WERI-Rb-1 (cell line): ENCODE measurements at regions not wholly inside any gene's neighbourhood (a gene's known extent, or its start where the extent isn't known, plus 50 kb on each side); places are given as distances from the start of the nearest gene placed in this dataset.
"Not testable (repeated sequence)": the region's sequence is repeated elsewhere in the genome, so short reads cannot be mapped to it uniquely, and the experiment has no call there.

ENCODE experiments used
- DNase-seq: peaks from one replicate; pipeline ENCODE4 v3.0.0-alpha.2; 2020
- H3K27ac ChIP-seq: fragments of 250-450 bp; sonication (Bioruptor Pico); 2 replicates; pipeline ENCODE4 v1.5.1; 2020; ENCODE audit warnings: mild to moderate bottlenecking, moderate library complexity
- H3K27me3 ChIP-seq: fragments of 250-450 bp; sonication (Bioruptor Pico); 2 replicates; pipeline ENCODE4 v1.5.1; 2021; ENCODE audit warnings: mild to moderate bottlenecking, low read depth, moderate library complexity; ENCODE audit not compliant: insufficient read depth, severe bottlenecking
- H3K36me3 ChIP-seq: fragments of 250-450 bp; sonication (Bioruptor Pico); 2 replicates; pipeline ENCODE4 v1.5.1; 2020; ENCODE audit warnings: mild to moderate bottlenecking, moderate library complexity
- H3K4me3 ChIP-seq: 2 replicates; pipeline ENCODE4 v1.5.1; 2011; ENCODE audit warnings: low read depth, mild to moderate bottlenecking, control low read depth, low read length
- H3K9me3 ChIP-seq: fragments of 250-450 bp; sonication (Bioruptor Pico); 2 replicates; pipeline ENCODE4 v1.5.1; 2021; ENCODE audit warnings: mild to moderate bottlenecking, moderate library complexity; ENCODE audit not compliant: severe bottlenecking
- CTCF ChIP-seq: IDR thresholded peaks from 2 replicates; pipeline ENCODE4 v1.5.1; 2011; ENCODE audit warnings: low read depth, mild to moderate bottlenecking, control low read depth, inconsistent platforms, low read length

GRCh38 chr12:31162896-31163560, 89.4 kb downstream of the DDX11 start:
- H3K9me3 ChIP-seq, H3K36me3 ChIP-seq, H3K4me3 ChIP-seq, H3K27ac ChIP-seq, DNase-seq, H3K27me3 ChIP-seq: not testable (repeated sequence)

GRCh38 chr12:31174293-31174692, 100.6 kb downstream of the DDX11 start:
- not testable (repeated sequence) for DNase-seq, H3K36me3 ChIP-seq, H3K27me3 ChIP-seq, H3K27ac ChIP-seq, H3K9me3 ChIP-seq, H3K4me3 ChIP-seq

- not testable (repeated sequence) for DNase-seq, H3K4me3 ChIP-seq, H3K36me3 ChIP-seq, H3K27me3 ChIP-seq, H3K27ac ChIP-seq, H3K9me3 ChIP-seq
- 0 out of 2 replicates have a peak, but pooled peaks have one; percentile 1 for TF ChIP-seq CTCF
These were observed 103.9 kb downstream of the DDX11 start for GRCh38 chr12:31177514-31177913.

GRCh38 chr12:31178875-31179274, 105.2 kb downstream of the DDX11 start:
- not testable (repeated sequence) for DNase-seq, H3K9me3 ChIP-seq, H3K27ac ChIP-seq, H3K36me3 ChIP-seq, H3K4me3 ChIP-seq, H3K27me3 ChIP-seq

GRCh38 chr12:31179627-31180237, 106.1 kb downstream of the DDX11 start:
- H3K9me3 ChIP-seq, H3K27ac ChIP-seq, H3K27me3 ChIP-seq, DNase-seq, H3K4me3 ChIP-seq, H3K36me3 ChIP-seq: not testable (repeated sequence)

- DNase-seq, H3K27ac ChIP-seq, H3K9me3 ChIP-seq, H3K36me3 ChIP-seq, H3K4me3 ChIP-seq, H3K27me3 ChIP-seq: not testable (repeated sequence)
These were observed 108.9 kb downstream of the DDX11 start for GRCh38 chr12:31182571-31182970.

- not testable (repeated sequence) for H3K27ac ChIP-seq, H3K4me3 ChIP-seq, DNase-seq, H3K9me3 ChIP-seq, H3K36me3 ChIP-seq, H3K27me3 ChIP-seq
These were observed 109.4 kb downstream of the DDX11 start for GRCh38 chr12:31183107-31183506.

GRCh38 chr12:31183899-31184298, 110.2 kb downstream of the DDX11 start:
- DNase-seq, H3K27me3 ChIP-seq, H3K4me3 ChIP-seq, H3K36me3 ChIP-seq, H3K9me3 ChIP-seq, H3K27ac ChIP-seq: not testable (repeated sequence)

- not testable (repeated sequence) for H3K9me3 ChIP-seq, H3K36me3 ChIP-seq, DNase-seq, H3K27me3 ChIP-seq, H3K27ac ChIP-seq, H3K4me3 ChIP-seq
These were observed 111.0 kb downstream of the DDX11 start for GRCh38 chr12:31184667-31185066.

GRCh38 chr12:31192689-31193088, 119.0 kb downstream of the DDX11 start:
- H3K36me3 ChIP-seq, DNase-seq, H3K27me3 ChIP-seq, H3K9me3 ChIP-seq, H3K4me3 ChIP-seq, H3K27ac ChIP-seq: not testable (repeated sequence)

- H3K4me3 ChIP-seq, H3K9me3 ChIP-seq, H3K36me3 ChIP-seq, H3K27me3 ChIP-seq, H3K27ac ChIP-seq, DNase-seq: not testable (repeated sequence)
These were observed 122.0 kb downstream of the DDX11 start for GRCh38 chr12:31195620-31196019.

GRCh38 chr12:31199476-31199875, 125.8 kb downstream of the DDX11 start:
- not testable (repeated sequence) for H3K9me3 ChIP-seq, H3K36me3 ChIP-seq, H3K27ac ChIP-seq, H3K4me3 ChIP-seq, H3K27me3 ChIP-seq, DNase-seq
